Activated CD8-positive, alpha-beta T cell treated with anti-CD3 and anti-CD28 coated beads, Interleukin-2, amount 10 ng/mL, durations not matched to agents 7 days and 5 days (primary cell): ENCODE measurements at regions not wholly inside any gene's neighbourhood (a gene's known extent, or its start where the extent isn't known, plus 50 kb on each side); places are given as distances from the start of the nearest gene placed in this dataset.
A peak's percentile ranks its signal among the peaks of the same experiment; 100 is the strongest.

Experiments
- ATAC-seq: fragments of 150-1000 bp; cut with Tn5 transposase; one replicate; pipeline ENCODE4 v1.10.0; 2021; ENCODE audit warnings: moderate library complexity
- CTCF ChIA-PET: fragments of 350-600 bp; sonication (Branson Sonifier 250); formaldehyde crosslinking; loops from one replicate; lab custom pipeline; 2021; ENCODE audit warnings: antibody characterized with exemption; lab: Charles Lee
- POLR2A ChIA-PET: fragments of 350-600 bp; sonication (Branson Sonifier 250); formaldehyde crosslinking; loops from one replicate; lab custom pipeline; 2021; ENCODE audit warnings: antibody characterized with exemption; lab: Charles Lee
- DNase-seq: peaks from one replicate; pipeline ENCODE4 v3.0.0-alpha.2; 2020
- H3K27ac Mint-ChIP-seq: one replicate; pipeline ENCODE4 v1.8.0; 2021; ENCODE audit warnings: mild to moderate bottlenecking, mixed read lengths
- H3K27me3 Mint-ChIP-seq: one replicate; pipeline ENCODE4 v1.8.0; 2021; ENCODE audit warnings: low read depth, mixed read lengths
- H3K36me3 Mint-ChIP-seq: one replicate; pipeline ENCODE4 v1.8.0; 2021; ENCODE audit warnings: low read depth, mixed read lengths
- H3K4me1 Mint-ChIP-seq: one replicate; pipeline ENCODE4 v1.8.0; 2021; ENCODE audit warnings: low read depth, mixed read lengths
- H3K4me3 Mint-ChIP-seq: one replicate; pipeline ENCODE4 v1.8.0; 2021; ENCODE audit warnings: mild to moderate bottlenecking, mixed read lengths
- H3K9me3 Mint-ChIP-seq: one replicate; pipeline ENCODE4 v1.8.0; 2022; ENCODE audit warnings: mixed read lengths; ENCODE audit not compliant: insufficient read depth

GRCh38 chr10:4067531-4067930 is 282.5 kb upstream of the KLF6 start:
- Mint-ChIP-seq H3K4me3 (no peak overlapping the region), H3K27ac (no peak overlapping the region), H3K4me1 (peaks cover 11% of the 10 kb centered on the region), H3K9me3 (peaks cover under 1% of the 10 kb centered on the region), H3K27me3 (no peaks in the 10 kb centered on the region), H3K36me3 (peaks cover 2% of the 10 kb centered on the region)
- DNase-seq, result peak; percentile 40
- ChIA-PET CTCF (no interaction called here), POLR2A (no interaction called here)
- no peak for ATAC-seq

- H3K27me3 Mint-ChIP-seq, result no peaks in the 10 kb centered on the region
- H3K36me3 Mint-ChIP-seq, result peaks cover 7% of the 10 kb centered on the region
- H3K27ac Mint-ChIP-seq, result no peak overlapping the region
- ATAC-seq (peak; percentile 30), DNase-seq (no peak)
- H3K4me3 Mint-ChIP-seq, result no peak overlapping the region
- POLR2A ChIA-PET, result no interaction called here
- CTCF ChIA-PET, result no interaction called here
- H3K4me1 Mint-ChIP-seq, result peaks cover 18% of the 10 kb centered on the region
- peaks cover 4% of the 10 kb centered on the region for H3K9me3 Mint-ChIP-seq
These were observed 281.8 kb upstream of the KLF6 start for GRCh38 chr10:4066581-4067390.

GRCh38 chr10:4064489-4064888 is 279.5 kb upstream of the KLF6 start:
- Mint-ChIP-seq H3K36me3 (peaks cover 7% of the 10 kb centered on the region), H3K4me3 (no peak overlapping the region), H3K27ac (no peak overlapping the region), H3K9me3 (peaks cover 4% of the 10 kb centered on the region), H3K4me1 (peaks cover 35% of the 10 kb centered on the region), H3K27me3 (no peaks in the 10 kb centered on the region)
- ATAC-seq (no peak), DNase-seq (no peak)
- POLR2A ChIA-PET, result no interaction called here
- CTCF ChIA-PET, result no interaction called here

- Mint-ChIP-seq H3K27me3 (no peaks in the 10 kb centered on the region), H3K27ac (no peak overlapping the region), H3K9me3 (peaks cover 4% of the 10 kb centered on the region), H3K4me3 (no peak overlapping the region), H3K4me1 (peaks cover 41% of the 10 kb centered on the region), H3K36me3 (peaks cover 7% of the 10 kb centered on the region)
- ChIA-PET CTCF (no interaction called here), POLR2A (no interaction called here)
- ATAC-seq (no peak), DNase-seq (no peak)
These were observed 278.7 kb upstream of the KLF6 start for GRCh38 chr10:4063717-4064116.

- Mint-ChIP-seq H3K4me1 (peaks cover 46% of the 10 kb centered on the region), H3K4me3 (no peak overlapping the region), H3K36me3 (peaks cover 7% of the 10 kb centered on the region), H3K27me3 (no peaks in the 10 kb centered on the region), H3K9me3 (peaks cover 4% of the 10 kb centered on the region), H3K27ac (no peak overlapping the region)
- ChIA-PET CTCF (no interaction called here), POLR2A (interaction anchor here (1.0 kb wide), 1 partner anchor 278 kb away, joined by 4 read pairs; the partner anchor contains the start of gene KLF6)
- DNase-seq (no peak), ATAC-seq (no peak)
These were observed 277.7 kb upstream of the KLF6 start for GRCh38 chr10:4062751-4063150.

GRCh38 chr10:4062072-4062471 is 277.1 kb upstream of the KLF6 start:
- Mint-ChIP-seq H3K27ac (no peak overlapping the region), H3K4me1 (peaks cover 46% of the 10 kb centered on the region)

GRCh38 chr10:4061441-4061951 is 276.5 kb upstream of the KLF6 start:
- Mint-ChIP-seq H3K9me3 (peaks cover 4% of the 10 kb centered on the region), H3K4me1 (peaks cover 46% of the 10 kb centered on the region), H3K36me3 (peaks cover 7% of the 10 kb centered on the region), H3K27ac (no peak overlapping the region), H3K27me3 (no peaks in the 10 kb centered on the region), H3K4me3 (no peak overlapping the region)
- CTCF ChIA-PET, result no interaction called here
- POLR2A ChIA-PET, result interaction anchor here (1.0 kb wide), 1 partner anchor 277 kb away, joined by 4 read pairs; the partner anchor contains the start of gene KLF6
- ATAC-seq, result no peak
- DNase-seq, result no peak

More at GRCh38 chr10:4062072-4062471, 277.1 kb upstream of the KLF6 start:
- ATAC-seq (no peak), DNase-seq (no peak)
- Mint-ChIP-seq H3K27me3 (no peaks in the 10 kb centered on the region), H3K4me3 (no peak overlapping the region), H3K9me3 (peaks cover 4% of the 10 kb centered on the region), H3K36me3 (peaks cover 7% of the 10 kb centered on the region)
- POLR2A ChIA-PET, result interaction anchor here (1.0 kb wide), 1 partner anchor 277 kb away, joined by 4 read pairs; the partner anchor contains the start of gene KLF6
- CTCF ChIA-PET, result no interaction called here

GRCh38 chr10:4059471-4060138 is 274.6 kb upstream of the KLF6 start:
- Mint-ChIP-seq H3K27me3 (no peaks in the 10 kb centered on the region), H3K36me3 (peaks cover 7% of the 10 kb centered on the region), H3K27ac (peak overlapping the region; percentile 85), H3K4me1 (peaks cover 46% of the 10 kb centered on the region), H3K4me3 (peak overlapping the region; percentile 10), H3K9me3 (peaks cover 4% of the 10 kb centered on the region)
- ATAC-seq (peak; percentile 90), DNase-seq (peak; percentile 59)
- POLR2A ChIA-PET, result interaction anchor here (0.7 to 1.7 kb wide), 3 partner anchors 12 to 275 kb away, joined by 3 to 10 read pairs (median 4); partner anchors contain the start of gene KLF6
- CTCF ChIA-PET, result interaction anchor here (0.8 to 2.0 kb wide), 7 partner anchors 9 to 98 kb away, joined by 3 to 5 read pairs (median 4); no protein-coding TSS in a partner anchor

- peaks cover 6% of the 10 kb centered on the region for H3K36me3 Mint-ChIP-seq
- H3K9me3 Mint-ChIP-seq, result peaks cover 4% of the 10 kb centered on the region
- ATAC-seq (no peak), DNase-seq (no peak)
- no peaks in the 10 kb centered on the region for H3K27me3 Mint-ChIP-seq
- H3K27ac Mint-ChIP-seq, result no peak overlapping the region
- POLR2A ChIA-PET, result no interaction called here
- CTCF ChIA-PET, result no interaction called here
- H3K4me1 Mint-ChIP-seq, result peaks cover 46% of the 10 kb centered on the region
- no peak overlapping the region for H3K4me3 Mint-ChIP-seq
These were observed 273.6 kb upstream of the KLF6 start for GRCh38 chr10:4058514-4059029.

- Mint-ChIP-seq H3K4me3 (no peak overlapping the region), H3K36me3 (peaks cover 6% of the 10 kb centered on the region), H3K9me3 (peaks cover 4% of the 10 kb centered on the region), H3K27me3 (no peaks in the 10 kb centered on the region), H3K4me1 (peaks cover 43% of the 10 kb centered on the region), H3K27ac (no peak overlapping the region)
- ATAC-seq, result no peak
- ChIA-PET POLR2A (no interaction called here), CTCF (interaction anchor here (0.8 kb wide), 1 partner anchor 85 kb away, joined by 3 read pairs; no protein-coding TSS in a partner anchor)
- no peak for DNase-seq
These were observed 272.9 kb upstream of the KLF6 start for GRCh38 chr10:4057725-4058513.

- CTCF ChIA-PET, result no interaction called here
- no peak overlapping the region for H3K27ac Mint-ChIP-seq
These were observed 272.0 kb upstream of the KLF6 start for GRCh38 chr10:4057021-4057420.

More at GRCh38 chr10:4057021-4057420, 272.0 kb upstream of the KLF6 start:
- no peak for ATAC-seq
- H3K4me1 Mint-ChIP-seq, result peaks cover 34% of the 10 kb centered on the region
- DNase-seq, result no peak
- peaks cover under 1% of the 10 kb centered on the region for H3K36me3 Mint-ChIP-seq
- POLR2A ChIA-PET, result no interaction called here
- no peaks in the 10 kb centered on the region for H3K27me3 Mint-ChIP-seq
- no peaks in the 10 kb centered on the region for H3K9me3 Mint-ChIP-seq
- H3K4me3 Mint-ChIP-seq, result no peak overlapping the region
